IPS DF 4.7 (cell line): ENCODE measurements at regions not wholly inside any gene's neighbourhood (a gene's known extent, or its start where the extent isn't known, plus 50 kb on each side); places are given as distances from the start of the nearest gene placed in this dataset.

ENCODE experiments used
- DNase-seq: peaks from one replicate; pipeline ENCODE4 v3.0.0-alpha.2; 2013; ENCODE audit warnings: low spot score; ENCODE audit errors: extremely low read depth

GRCh38 chr5:17761326-17761725 is 127.1 kb downstream of the TAF11L14 start:
- no peak for DNase-seq

DNA sequence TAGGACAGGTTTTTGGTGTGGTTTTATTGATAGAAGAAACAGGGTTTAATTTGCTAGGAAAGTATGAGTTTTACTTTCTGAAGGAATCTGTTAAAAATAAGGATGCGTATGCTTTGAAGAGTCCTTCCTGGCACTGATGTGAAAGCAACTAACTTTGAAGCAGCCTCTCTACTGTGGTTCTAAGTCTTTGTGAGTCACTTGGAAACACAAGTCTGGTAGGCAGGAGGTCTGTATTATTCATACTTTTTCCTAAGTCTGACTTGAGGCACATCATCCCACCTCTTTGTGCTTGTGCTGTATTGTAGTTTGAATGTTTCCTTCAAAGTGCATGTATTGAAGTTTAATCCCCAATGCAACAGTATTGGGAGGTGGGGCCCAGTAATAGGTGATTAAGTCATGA is 129.0 kb downstream of the TAF11L14 start:
- DNase-seq: no peak

GRCh38 chr5:17766031-17766430 is 131.8 kb downstream of the TAF11L14 start:
- no peak for DNase-seq

DNA sequence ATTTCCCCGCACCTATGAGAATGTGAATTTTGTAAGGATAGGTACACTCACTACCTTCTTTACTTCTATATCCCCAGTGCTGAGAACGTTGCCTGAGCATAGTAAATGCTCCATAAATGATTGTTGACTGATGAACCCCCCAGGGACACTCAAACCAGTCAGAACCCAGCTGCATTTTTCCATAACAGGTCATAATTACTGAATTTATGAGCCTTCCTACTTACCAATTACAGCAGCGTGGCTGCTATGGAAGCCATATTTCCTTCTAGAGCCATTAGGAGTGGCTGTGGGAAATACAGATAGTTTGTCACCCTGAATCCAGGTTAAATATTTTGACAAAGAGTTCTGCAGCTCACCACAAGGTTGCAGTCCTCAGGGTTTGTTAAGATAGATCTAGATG is 135.0 kb downstream of the TAF11L14 start:
- DNase-seq: no peak

GRCh38 chr5:17772232-17772631 is 138.0 kb downstream of the TAF11L14 start:
- DNase-seq: no peak

DNA sequence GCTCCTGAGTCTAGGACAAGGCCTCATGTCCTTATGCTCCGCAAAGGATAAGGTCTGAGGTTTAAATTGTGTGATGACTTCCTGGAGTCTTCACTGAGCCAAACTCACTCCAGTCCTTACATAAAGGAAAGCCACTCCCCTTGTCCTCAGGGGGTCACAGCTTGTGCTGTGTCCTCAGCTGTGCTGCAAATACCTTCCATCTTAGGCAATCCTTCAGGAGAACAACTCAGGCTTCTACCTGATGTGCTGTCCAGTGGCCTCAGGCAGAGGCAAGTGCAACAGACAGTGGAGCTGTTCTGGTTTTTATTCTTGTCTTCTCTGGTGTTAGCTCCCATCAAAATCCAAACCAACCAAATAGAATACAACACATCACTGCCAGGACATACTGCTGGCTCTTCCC is 151.5 kb downstream of the TAF11L14 start:
- peak; percentile 19 for DNase-seq

- DNase-seq: no peak
Measured at GRCh38 chr5:17788351-17788750, 154.1 kb downstream of the TAF11L14 start.

DNA sequence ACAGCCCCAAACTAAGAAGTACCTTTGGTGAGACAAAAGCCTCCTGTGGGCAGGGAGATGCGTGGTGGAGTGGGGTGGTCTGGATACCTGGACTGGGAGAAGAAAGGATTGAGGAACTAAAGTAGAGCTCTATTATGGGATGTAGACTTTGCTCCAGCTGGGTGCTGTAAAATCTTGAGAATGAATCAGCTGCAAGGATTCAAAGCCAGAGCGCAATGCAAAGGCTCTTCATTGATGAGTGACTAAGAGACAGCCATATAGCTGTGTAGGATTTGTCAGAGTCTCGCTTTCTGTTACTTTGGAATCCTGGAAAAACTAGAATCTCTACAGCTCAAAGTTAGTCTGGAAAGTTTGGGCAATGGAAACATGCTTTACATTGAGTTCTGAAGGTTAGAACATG is 159.9 kb downstream of the TAF11L14 start:
- DNase-seq: no peak

GRCh38 chr5:17794815-17795214 is 160.6 kb downstream of the TAF11L14 start:
- no peak for DNase-seq

- no peak for DNase-seq
Measured at GRCh38 chr5:17796142-17796541, 161.9 kb downstream of the TAF11L14 start.

DNA sequence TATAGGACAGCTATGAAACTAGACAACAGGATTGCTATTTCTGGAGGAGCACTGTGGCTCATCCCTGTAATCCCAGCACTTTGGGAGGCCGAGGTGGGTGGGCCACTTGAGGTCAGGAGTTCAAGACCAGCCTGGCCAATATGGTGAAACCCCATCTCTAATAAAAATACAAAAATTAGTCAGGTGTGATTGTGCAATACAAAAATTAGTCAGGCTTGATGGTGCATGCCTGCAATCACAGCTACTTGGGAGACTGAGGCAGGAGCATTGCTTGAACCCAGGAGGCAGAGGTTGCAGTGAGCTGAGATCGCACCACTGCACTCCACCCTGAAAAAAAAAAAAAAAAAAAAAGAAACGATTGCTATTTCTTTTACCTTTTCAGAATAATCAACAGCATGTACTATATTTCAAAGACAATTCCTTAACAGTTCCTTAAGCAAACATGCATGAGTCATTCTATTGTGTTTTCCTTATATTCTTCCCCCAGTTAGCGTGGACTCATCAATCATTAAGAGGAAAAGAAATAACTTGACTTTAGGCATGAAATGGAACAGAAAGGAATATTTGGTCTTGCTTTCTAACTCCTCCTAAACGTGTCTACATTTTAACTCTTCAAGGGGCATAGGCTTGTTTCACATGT is 162.6 kb downstream of the TAF11L14 start:
- DNase-seq: no peak

DNA sequence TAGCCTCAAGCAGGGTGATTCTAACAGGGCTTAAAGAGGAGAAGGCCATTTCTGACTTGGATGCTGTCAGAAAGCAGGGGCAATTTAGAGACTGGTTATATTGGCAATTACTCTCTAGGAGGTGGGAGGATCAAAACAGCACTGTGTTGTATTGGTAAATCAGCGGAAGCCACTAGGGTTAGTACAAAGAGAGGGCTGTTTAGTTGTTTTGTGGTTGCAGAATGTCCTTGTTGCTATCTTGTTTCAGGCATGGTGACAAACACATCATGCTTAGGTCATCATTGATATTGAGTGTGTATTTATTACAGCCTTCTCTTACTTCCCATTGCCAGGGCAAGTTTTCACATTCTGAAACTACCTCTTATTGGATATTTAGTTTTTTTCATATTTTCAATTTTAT is 165.3 kb downstream of the TAF11L14 start:
- no peak for DNase-seq

- no peak for DNase-seq
Measured at GRCh38 chr5:17801595-17801994, 167.3 kb downstream of the TAF11L14 start.

DNA sequence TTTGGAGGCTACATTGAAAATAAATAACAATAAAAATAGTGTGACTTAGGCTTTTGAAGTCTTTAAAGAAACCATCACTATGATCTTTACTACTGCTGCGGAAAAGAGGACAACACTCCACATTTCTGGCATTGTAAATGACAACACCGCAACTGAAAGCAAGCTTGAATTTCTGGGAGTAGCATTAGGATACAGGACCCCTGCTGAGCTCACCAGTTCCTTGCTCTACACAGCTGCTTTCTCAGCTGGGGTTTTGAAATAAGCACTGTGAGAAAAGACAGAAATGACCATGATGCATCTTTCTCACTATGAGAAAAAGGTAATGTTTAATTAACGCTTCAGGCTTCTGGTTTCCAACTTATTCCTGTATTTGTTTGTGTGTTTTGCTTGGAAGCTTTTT is 168.0 kb downstream of the TAF11L14 start:
- DNase-seq: no peak

- no peak for DNase-seq
Measured at GRCh38 chr5:17803971-17804370, 169.7 kb downstream of the TAF11L14 start.

- no peak for DNase-seq
Measured at GRCh38 chr5:17805227-17805825, 171.1 kb downstream of the TAF11L14 start.

DNA sequence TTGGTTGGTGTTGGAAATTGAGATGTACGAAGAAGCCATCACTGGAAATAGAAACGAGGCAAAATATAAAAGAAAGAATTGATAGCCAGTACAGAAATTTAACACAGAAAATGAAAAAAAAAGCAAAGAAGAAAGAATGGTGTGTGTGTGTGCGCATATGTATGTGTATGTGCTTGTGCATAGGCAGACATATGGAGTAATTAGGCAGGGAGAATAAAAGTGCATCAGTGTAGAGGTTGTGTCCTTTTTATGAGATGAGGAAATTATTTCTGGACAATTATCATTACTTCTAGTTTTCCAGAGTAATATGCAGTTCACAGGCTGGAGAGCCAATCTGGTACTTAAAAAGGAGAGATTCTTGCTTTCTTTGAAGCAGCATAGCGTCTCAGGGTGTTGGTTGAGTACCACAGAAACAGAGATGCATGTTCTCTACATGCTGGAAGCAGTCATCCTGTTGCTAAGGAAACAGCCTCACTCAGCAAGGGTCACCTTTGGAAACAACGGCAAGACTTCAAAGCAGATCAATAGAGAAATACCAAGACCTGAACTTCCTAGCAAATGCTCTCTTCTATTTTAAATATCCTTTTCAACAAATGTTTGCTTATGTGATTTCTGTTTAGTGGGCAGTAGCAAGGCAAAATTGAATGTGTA is 172.7 kb downstream of the TAF11L14 start:
- no peak for DNase-seq

DNA sequence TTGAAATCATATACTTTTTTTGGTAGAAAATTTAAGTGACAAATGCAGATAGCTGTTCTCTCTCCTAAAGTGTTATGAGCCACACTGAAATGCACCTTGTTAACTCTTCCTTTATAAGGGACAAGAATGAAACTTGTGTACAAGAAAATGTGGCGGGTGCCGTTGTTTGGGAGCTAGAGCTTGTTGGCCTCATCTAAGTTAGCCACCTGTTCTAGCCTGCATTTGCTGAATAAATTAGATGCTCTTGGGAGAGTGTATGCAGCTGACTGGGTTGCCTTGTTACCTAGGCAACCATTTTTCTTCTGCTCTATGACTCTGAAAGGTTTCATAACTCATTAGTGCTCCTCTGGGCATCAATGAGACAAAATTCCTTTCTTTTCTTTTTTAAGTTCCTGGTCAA is 174.3 kb downstream of the TAF11L14 start:
- no peak for DNase-seq

- no peak for DNase-seq
Measured at GRCh38 chr5:17810734-17811133, 176.5 kb downstream of the TAF11L14 start.

- no peak for DNase-seq
Measured at GRCh38 chr5:17813214-17813613, 179.0 kb downstream of the TAF11L14 start.

DNA sequence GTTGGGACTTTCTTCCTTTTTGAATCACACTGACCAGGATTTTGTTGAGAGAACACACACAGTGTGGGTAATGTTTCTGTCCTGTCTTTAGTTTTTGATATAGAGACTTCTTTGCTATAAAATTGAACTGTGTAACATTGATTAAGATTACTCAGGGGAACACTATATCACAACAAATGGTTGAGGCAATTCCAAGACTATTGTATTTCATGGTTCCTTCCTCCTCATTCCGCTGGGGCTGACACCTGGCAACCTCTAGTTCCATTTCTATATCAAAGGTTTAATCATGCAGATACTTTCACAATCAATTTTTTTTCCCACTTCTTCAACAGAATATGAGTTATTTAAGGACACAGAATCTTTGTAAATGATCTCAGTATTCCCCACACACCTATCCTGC is 182.2 kb downstream of the TAF11L14 start:
- no peak for DNase-seq

DNA sequence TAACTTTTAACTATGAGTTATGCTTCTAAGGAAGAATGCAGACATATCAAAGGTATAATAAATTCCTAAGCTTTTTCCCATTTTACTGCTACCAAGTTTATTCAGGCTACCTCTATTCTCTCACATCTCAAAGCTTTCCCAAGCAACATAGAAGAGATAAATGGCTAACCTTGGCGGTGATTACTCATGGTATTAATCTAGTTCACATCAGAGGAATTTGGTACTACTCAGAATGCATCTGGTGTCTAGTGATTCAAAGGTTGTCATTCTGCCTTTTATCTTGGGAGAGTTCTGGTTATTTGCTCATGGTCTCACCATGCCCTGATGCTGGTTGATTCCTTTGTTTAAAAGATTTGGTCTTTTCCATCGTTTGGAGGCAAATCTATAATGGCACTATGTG is 182.7 kb downstream of the TAF11L14 start:
- DNase-seq: no peak

DNA sequence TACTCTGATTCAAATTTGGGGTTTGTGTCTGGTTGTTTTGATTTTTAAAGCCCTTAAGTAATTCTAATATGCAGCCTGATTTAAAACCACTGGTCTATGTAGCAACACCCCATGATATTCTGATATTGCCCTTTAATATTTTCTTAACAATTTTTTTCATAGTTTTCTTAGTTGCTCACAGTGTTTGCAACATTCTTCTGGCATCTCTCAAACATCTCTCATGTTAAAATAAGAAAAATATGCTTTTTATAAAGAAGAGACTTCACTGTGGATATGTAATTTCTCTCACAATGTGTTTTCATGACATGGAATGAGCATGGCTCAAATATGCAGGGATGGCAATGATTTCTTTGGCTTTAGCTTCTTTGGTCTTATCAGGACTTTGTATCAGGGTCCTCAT is 183.7 kb downstream of the TAF11L14 start:
- DNase-seq: no peak
